ENCODE measurements at regions not wholly inside any gene's neighbourhood (a gene's known extent, or its start where the extent isn't known, plus 50 kb on each side); places are given as distances from the start of the nearest gene placed in this dataset.

- Histone ChIP-seq H3K27ac (no peak overlapping the region), H3K4me1 (no peaks in the 10 kb centered on the region), H3K9me3 (no peaks in the 10 kb centered on the region), H3K27me3 (replicated peaks in 1 of 7) (no peaks in the 10 kb centered on the region), H3K4me3 (no peak overlapping the region), H3K36me3 (no peaks in the 10 kb centered on the region)
- intact Hi-C loops (cut with DNase I; ENCODE audit: low total_unique reads), result no loop called here
- 75 to 88% (median 84%) methylated on average over 10 of the region's 10 CpGs for WGBS, 5 donors
- TF ChIP-seq POLR2A (IDR thresholded peaks at IDR 0.05), result no peak
- TF ChIP-seq CTCF (IDR thresholded peaks at IDR 0.05 in 8 of 11, conservative IDR thresholded peaks at IDR 0.05 in 3 of 11), result no peak
- no peak for TF ChIP-seq POLR2AphosphoS5 (IDR thresholded peaks at IDR 0.05)
- no peak for DNase-seq
Observed at GRCh38 chr4:189506080-189506479, 434.6 kb upstream of the FRG1 start.

- intact Hi-C loops (cut with DNase I; ENCODE audit: low total_unique reads), result no loop called here
- no peaks in the 10 kb centered on the region for H3K36me3 ChIP-seq
- no peaks in the 10 kb centered on the region for H3K9me3 ChIP-seq
- 85 to 93% (median 90%) methylated on average over 2 of the region's 2 CpGs for WGBS, 5 donors
- H3K27me3 ChIP-seq (replicated peaks in 1 of 7), result no peaks in the 10 kb centered on the region
- H3K4me3 ChIP-seq, result no peak overlapping the region
- no peak for DNase-seq
- no peak for TF ChIP-seq POLR2AphosphoS5 (IDR thresholded peaks at IDR 0.05)
- no peak for TF ChIP-seq POLR2A (IDR thresholded peaks at IDR 0.05)
- no peak for TF ChIP-seq CTCF (IDR thresholded peaks at IDR 0.05 in 8 of 11, conservative IDR thresholded peaks at IDR 0.05 in 3 of 11)
- no peaks in the 10 kb centered on the region for H3K4me1 ChIP-seq
- no peak overlapping the region for H3K27ac ChIP-seq
Observed at GRCh38 chr4:189507060-189507459, 433.6 kb upstream of the FRG1 start.

- Histone ChIP-seq H3K9me3 (no peaks in the 10 kb centered on the region), H3K27me3 (replicated peaks in 1 of 7) (no peaks in the 10 kb centered on the region), H3K36me3 (no peaks in the 10 kb centered on the region), H3K4me3 (no peak overlapping the region), H3K27ac (no peak overlapping the region), H3K4me1 (no peaks in the 10 kb centered on the region)
- no peak for DNase-seq
- intact Hi-C loops (cut with DNase I; ENCODE audit: low total_unique reads), result no loop called here
- TF ChIP-seq POLR2AphosphoS5 (IDR thresholded peaks at IDR 0.05), result no peak
- no peak for TF ChIP-seq CTCF (IDR thresholded peaks at IDR 0.05 in 8 of 11, conservative IDR thresholded peaks at IDR 0.05 in 3 of 11)
- no peak for TF ChIP-seq POLR2A (IDR thresholded peaks at IDR 0.05)
- whole genome bisulfite sequencing, 5 donors, result 50 to 75% (median 56%) methylated on average over 1 of the region's 1 CpG
Observed at GRCh38 chr4:189510601-189511000, 430.1 kb upstream of the FRG1 start.

GRCh38 chr4:189511581-189511980, 429.1 kb upstream of the FRG1 start:
- WGBS, 5 donors, result 88 to 95% (median 91%) methylated on average over 10 of the region's 10 CpGs
- intact Hi-C loops (cut with DNase I; ENCODE audit: low total_unique reads), result no loop called here
- Histone ChIP-seq H3K27ac (no peak overlapping the region), H3K9me3 (no peaks in the 10 kb centered on the region), H3K27me3 (replicated peaks in 1 of 7) (no peaks in the 10 kb centered on the region), H3K36me3 (no peaks in the 10 kb centered on the region), H3K4me1 (no peaks in the 10 kb centered on the region), H3K4me3 (no peak overlapping the region)
- TF ChIP-seq POLR2AphosphoS5 (IDR thresholded peaks at IDR 0.05) (no peak), CTCF (IDR thresholded peaks at IDR 0.05 in 8 of 11, conservative IDR thresholded peaks at IDR 0.05 in 3 of 11) (no peak), POLR2A (IDR thresholded peaks at IDR 0.05) (no peak)
- no peak for DNase-seq

Measured in spleen (tissue), 11 donors.